DMS153 treated with DMSO at 0.1 percent for 48 hours (cell line): ENCODE measurements at regions not wholly inside any gene's neighbourhood (a gene's known extent, or its start where the extent isn't known, plus 50 kb on each side); places are given as distances from the start of the nearest gene placed in this dataset.

Source experiments
- DNase-seq: peaks from one replicate; lab custom pipeline; 2025; ENCODE audit not compliant: unreplicated experiment; lab: John Stamatoyannopoulos, UW

DNA sequence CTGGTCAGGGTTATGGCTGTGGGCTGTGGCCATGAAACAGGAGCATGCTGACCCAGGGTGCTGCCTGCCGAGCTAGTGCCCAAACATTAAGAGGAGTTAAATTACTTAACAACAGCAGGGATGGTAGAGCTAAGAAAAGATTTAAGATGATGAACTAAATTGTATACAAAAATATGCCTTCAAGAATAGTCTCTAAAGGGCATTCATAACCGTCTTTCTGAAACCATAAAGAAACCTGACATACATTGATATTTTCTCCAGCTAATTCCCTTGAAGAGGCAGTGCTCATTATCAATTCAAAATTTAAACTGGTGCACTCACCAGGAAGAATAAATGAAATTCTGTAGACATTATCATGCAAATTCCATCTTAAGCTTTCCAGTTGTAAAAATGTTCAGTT, 265.8 kb upstream of the TAC1 start:
- no peak for DNase-seq

GRCh38 chr7:97466999-97467740, 264.7 kb upstream of the TAC1 start:
- no peak for DNase-seq

DNA sequence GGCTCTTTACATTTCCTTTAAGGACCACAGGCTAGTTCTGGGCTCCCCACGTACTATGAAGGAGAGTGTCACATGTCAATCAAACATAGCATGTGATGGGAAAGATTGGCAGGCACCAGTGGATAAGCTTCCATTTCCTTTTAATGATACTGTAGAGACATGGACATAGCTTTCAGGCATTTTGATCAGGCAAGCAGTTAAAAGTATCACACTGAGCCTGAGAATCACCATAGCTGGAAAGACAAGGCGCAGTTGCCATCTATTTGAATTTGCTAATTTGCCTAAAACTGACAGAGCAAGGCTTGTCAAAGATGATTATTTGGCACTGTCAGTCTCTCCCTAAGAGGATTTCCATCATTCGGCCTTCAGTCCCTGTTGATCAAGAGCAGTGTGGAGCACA, 263.4 kb upstream of the TAC1 start:
- no peak for DNase-seq

DNA sequence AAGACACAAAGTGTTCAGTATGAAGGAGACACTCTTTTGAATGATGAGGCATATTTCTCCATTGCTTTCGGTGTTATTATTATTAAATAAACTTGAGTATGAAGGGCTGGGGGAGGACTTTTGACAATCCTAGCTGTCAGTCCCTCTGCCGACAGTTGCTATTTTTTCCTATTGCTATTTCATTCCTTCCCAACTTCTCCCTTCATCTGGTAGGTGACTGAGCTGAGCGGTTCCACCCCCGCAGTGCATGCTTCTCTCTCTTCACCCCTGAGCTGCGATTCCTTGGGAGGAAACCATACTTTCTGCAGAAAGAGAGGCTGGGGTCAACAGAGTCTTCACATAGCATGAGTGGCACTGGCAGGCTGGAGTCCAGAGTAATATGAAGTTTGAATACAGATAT, 261.2 kb upstream of the TAC1 start:
- DNase-seq: no peak

GRCh38 chr7:97471491-97471890, 260.4 kb upstream of the TAC1 start:
- DNase-seq: no peak

DNA sequence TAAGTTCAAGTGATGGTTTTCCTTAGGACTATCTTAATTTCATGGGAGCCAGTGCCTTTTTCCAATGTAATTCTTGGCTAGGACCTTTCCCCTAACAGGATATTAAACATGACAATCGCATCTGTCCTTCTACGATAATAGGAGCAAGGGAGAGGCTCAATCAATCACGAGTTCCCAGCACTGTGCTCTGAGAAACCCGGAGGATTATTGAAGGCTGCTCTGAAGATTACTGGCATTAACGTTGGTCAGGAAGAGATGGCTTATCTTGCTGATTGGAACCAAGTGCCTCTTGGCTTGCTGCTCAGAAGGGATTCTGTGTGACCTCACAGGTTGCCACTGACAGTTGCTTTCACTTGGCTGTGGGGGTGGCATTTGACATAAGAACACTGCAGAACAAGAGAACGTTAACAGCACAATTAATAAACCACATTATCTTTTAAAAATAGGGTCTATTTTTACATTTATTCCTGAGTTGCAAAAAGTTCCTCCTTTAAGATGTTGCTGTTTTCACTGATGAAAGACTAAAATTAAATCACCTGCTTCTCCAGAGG, 252.1 kb upstream of the TAC1 start:
- no peak for DNase-seq

DNA sequence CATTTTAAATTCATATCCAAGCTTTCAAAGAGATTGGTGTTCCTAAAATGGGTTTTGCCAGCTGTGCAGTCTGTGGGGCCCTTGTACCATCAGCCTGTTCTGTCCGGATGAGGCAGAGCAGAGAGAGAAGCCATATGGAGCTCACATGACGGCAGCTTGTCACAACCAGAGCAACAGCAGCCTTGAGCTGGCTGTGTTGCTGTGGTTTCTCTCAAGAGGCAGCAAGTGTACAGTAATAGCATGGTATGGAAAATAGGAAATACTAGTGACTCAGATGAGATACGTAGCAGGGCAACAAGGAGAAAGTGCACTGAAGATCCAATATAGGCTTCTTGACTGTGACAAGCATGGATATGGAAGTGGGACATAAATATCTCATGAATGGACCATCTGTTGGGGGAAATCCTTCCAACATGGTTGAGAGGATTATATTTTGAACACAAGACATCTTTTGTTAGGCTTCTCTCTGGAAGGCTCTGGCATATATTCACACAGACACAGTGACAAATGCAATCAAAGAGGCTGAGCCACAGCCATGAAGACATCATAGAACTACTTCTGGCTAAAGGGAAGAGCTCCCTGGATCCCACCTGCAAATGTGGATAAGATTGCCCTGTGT, 251.0 kb upstream of the TAC1 start:
- no peak for DNase-seq

- no peak for DNase-seq
Observed at GRCh38 chr7:97495487-97495886, 236.4 kb upstream of the TAC1 start.

GRCh38 chr7:97499204-97499603, 232.7 kb upstream of the TAC1 start:
- DNase-seq: no peak

- DNase-seq: no peak
Observed at GRCh38 chr7:97503367-97504094, 228.4 kb upstream of the TAC1 start.

DNA sequence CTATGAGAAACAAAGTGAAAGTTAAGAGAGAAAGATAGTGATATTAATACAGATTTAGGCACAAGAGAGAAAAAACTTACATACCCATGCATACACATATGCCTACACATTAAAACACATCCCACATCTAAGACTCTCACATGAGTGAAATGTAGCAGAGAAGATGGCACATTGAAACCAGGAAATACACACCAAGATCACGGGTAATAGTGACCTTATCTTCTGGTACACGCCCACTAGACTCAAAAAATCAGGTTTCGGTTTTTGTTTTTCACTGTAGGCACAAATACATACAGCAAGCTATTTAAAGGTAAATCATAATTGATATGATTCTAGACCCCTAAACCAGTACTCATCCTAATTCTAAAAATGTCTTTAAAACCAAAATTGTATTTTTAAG, 225.2 kb upstream of the TAC1 start:
- DNase-seq: no peak

GRCh38 chr7:97512441-97513207, 219.3 kb upstream of the TAC1 start:
- no peak for DNase-seq

DNA sequence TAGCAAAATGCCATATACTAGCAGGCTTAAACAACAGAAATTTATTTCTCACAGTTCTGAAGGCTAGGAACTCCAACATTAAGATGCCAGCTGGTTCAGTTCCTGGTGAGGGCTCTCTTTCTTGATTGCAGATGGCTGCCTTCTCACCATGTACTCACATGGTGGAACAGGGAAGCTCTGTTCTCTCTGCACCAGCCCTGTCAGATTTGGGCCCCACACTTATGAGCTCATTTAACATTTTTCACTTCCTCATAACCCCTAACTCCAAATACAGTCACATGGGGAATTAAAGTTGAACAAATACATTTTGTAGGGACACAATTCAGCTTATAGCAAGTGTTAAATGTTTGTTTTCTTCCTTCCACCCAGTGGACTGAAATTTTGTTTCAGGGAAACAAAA, 218.6 kb upstream of the TAC1 start:
- no peak for DNase-seq

GRCh38 chr7:97541188-97541587, 190.7 kb upstream of the TAC1 start:
- DNase-seq: no peak

- peak; percentile 78 for DNase-seq
Observed at GRCh38 chr7:97555857-97556421, 175.9 kb upstream of the TAC1 start.

GRCh38 chr7:97565665-97566064, 166.2 kb upstream of the TAC1 start:
- DNase-seq: no peak

DNA sequence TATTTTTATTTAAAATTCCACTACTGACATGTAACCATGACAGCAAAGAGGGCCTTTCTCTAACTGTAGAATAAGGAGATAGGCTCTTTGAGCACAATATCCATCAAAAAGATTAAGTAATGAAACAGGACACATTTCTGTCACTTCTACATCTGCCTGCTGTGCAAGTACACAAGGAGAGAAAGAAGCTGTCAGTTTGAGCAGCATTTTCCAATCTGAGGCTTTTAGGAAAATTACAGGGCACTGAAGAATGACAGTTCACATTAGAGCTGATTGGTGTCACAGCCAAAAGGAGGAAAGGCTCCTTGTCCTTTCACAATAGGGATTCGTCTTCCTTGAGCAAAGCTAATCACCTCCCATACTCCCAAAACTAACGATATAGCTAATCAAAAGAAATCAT, 158.8 kb upstream of the TAC1 start:
- DNase-seq: no peak

DNA sequence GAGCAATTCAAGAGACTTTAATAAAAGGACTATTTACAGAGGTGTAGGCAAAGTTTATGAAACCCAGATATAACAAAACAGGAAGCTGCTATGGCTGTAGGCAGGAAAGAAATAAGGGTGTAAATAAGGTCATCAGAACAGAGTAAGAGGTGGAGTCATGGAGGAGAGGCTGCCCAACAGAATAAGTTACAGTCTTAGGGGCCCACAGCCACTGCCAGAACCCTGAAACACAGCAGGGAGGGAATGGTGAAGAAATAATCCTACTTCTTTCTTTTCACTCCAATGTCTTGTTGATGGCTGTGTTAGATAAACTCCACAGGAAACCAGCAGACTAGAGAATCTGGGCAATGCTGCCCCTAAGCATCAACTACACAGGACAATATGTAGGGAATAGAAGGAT, 155.8 kb upstream of the TAC1 start:
- DNase-seq: no peak

DNA sequence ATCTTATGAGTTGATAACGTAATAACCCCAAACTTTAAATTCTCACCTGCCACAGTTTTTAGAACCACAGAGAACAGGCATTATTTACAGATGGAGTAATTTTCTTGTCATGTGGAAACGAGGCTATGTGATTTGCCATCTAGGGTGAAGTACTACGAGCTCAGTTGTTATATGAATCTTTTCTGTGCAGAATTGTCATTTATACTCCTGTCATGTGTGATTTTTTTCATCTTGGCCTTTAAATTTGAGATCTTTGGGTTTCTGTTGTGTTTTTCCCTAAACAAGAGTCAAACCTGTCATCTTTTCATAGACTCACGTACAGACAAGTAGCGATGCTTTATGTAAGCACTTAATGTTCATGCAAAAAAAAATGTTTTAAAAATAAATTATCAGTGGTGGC, 153.7 kb upstream of the TAC1 start:
- DNase-seq: no peak

DNA sequence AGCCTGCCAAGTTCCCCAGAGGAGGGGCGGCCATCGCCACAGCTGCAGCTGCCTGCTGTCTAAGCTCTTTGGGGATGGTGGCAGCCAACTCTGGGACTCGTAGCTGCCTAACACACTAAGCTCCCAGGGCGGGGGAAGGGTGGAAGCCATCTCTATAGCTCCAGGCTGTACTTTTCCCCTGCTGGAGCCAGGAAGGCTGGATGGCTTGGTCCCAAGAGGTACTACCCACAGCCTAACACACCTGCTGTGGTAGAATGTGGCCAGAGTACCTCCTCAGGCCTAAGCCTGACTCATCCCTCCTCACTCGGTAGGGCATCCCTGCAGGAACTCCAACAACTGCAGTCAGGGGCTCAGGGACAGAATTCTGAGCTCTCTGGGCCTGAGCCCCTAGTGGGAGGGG, 151.7 kb upstream of the TAC1 start:
- DNase-seq: no peak

- no peak for DNase-seq
Observed at GRCh38 chr7:97595439-97595838, 136.4 kb upstream of the TAC1 start.
